HL-60 (cell line): ENCODE measurements at regions not wholly inside any gene's neighbourhood (a gene's known extent, or its start where the extent isn't known, plus 50 kb on each side); places are given as distances from the start of the nearest gene placed in this dataset.
"Not testable (repeated sequence)": the region's sequence is repeated elsewhere in the genome, so short reads cannot be mapped to it uniquely, and the experiment has no call there.

Experiments
- DNase-seq, 2 experiments: peaks; one replicate each; pipeline ENCODE4 v3.0.0-alpha.2; 2010 to 2020; ENCODE audit warnings: low read depth in 1 of 2, low spot score in 1 of 2
- H3K27ac ChIP-seq: fragments of 250-450 bp; sonication (Bioruptor Pico); replicated peaks from 2 replicates; pipeline ENCODE4 v1.5.1; 2020; ENCODE audit warnings: mild to moderate bottlenecking, moderate library complexity
- H3K27me3 ChIP-seq: fragments of 250-450 bp; sonication (Bioruptor Pico); 2 replicates; pipeline ENCODE4 v1.5.1; 2021; ENCODE audit warnings: mild to moderate bottlenecking, moderate library complexity; ENCODE audit not compliant: insufficient read depth, poor library complexity, severe bottlenecking
- H3K4me3 ChIP-seq: replicated peaks from 2 replicates; pipeline ENCODE4 v1.5.1; 2011; ENCODE audit warnings: mild to moderate bottlenecking, control low read depth, low read length; ENCODE audit not compliant: insufficient read depth
- GABPA ChIP-seq: IDR thresholded peaks from 2 replicates; pipeline ENCODE4 v1.6.1; 2012; ENCODE audit warnings: low read depth
- POLR2AphosphoS5 ChIP-seq: IDR thresholded peaks from 2 replicates; pipeline ENCODE4 v1.6.1; 2012; ENCODE audit warnings: low read depth
- SPI1 ChIP-seq: IDR thresholded peaks from 2 replicates; pipeline ENCODE4 v1.6.1; 2012; ENCODE audit warnings: low read depth, mild to moderate bottlenecking, borderline replicate concordance
- TF ChIP-seq, protein P1 (sequence below): IDR thresholded peaks from 2 replicates; pipeline ENCODE4 v1.6.1; 2012; ENCODE audit warnings: low read depth; ENCODE audit not compliant: insufficient replicate concordance
- TF ChIP-seq, protein P2 (sequence below): IDR thresholded peaks from one replicate; pipeline ENCODE4 v1.5.1; 2011; ENCODE audit warnings: low read length, control low read depth, inconsistent platforms; ENCODE audit not compliant: insufficient read depth

DNA sequence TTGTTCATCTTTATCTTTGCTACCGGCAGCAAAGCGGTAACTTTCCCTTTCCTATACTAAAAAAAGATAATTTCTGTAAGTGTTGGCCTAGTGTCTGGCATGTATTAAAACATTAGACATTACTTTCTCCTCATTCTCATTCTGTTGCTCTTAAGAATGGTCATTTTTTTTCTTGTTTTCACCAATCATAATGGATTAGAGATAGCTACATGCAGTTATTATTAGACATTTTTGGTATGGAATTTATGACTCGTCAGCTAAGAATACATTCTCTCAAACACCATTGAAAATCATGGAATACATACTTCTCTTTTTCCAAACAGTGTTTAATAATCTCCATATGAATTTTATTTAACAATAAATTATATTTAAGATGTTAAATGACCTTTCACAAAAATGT is 1154.6 kb downstream of the BRINP3 start:
- DNase-seq, result no peak
- TF ChIP-seq, protein P1, sequence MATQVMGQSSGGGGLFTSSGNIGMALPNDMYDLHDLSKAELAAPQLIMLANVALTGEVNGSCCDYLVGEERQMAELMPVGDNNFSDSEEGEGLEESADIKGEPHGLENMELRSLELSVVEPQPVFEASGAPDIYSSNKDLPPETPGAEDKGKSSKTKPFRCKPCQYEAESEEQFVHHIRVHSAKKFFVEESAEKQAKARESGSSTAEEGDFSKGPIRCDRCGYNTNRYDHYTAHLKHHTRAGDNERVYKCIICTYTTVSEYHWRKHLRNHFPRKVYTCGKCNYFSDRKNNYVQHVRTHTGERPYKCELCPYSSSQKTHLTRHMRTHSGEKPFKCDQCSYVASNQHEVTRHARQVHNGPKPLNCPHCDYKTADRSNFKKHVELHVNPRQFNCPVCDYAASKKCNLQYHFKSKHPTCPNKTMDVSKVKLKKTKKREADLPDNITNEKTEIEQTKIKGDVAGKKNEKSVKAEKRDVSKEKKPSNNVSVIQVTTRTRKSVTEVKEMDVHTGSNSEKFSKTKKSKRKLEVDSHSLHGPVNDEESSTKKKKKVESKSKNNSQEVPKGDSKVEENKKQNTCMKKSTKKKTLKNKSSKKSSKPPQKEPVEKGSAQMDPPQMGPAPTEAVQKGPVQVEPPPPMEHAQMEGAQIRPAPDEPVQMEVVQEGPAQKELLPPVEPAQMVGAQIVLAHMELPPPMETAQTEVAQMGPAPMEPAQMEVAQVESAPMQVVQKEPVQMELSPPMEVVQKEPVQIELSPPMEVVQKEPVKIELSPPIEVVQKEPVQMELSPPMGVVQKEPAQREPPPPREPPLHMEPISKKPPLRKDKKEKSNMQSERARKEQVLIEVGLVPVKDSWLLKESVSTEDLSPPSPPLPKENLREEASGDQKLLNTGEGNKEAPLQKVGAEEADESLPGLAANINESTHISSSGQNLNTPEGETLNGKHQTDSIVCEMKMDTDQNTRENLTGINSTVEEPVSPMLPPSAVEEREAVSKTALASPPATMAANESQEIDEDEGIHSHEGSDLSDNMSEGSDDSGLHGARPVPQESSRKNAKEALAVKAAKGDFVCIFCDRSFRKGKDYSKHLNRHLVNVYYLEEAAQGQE, result no peak
- TF ChIP-seq SPI1, result no peak
- TF ChIP-seq, protein P2, sequence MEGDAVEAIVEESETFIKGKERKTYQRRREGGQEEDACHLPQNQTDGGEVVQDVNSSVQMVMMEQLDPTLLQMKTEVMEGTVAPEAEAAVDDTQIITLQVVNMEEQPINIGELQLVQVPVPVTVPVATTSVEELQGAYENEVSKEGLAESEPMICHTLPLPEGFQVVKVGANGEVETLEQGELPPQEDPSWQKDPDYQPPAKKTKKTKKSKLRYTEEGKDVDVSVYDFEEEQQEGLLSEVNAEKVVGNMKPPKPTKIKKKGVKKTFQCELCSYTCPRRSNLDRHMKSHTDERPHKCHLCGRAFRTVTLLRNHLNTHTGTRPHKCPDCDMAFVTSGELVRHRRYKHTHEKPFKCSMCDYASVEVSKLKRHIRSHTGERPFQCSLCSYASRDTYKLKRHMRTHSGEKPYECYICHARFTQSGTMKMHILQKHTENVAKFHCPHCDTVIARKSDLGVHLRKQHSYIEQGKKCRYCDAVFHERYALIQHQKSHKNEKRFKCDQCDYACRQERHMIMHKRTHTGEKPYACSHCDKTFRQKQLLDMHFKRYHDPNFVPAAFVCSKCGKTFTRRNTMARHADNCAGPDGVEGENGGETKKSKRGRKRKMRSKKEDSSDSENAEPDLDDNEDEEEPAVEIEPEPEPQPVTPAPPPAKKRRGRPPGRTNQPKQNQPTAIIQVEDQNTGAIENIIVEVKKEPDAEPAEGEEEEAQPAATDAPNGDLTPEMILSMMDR, result no peak
- no peak for TF ChIP-seq GABPA

DNA sequence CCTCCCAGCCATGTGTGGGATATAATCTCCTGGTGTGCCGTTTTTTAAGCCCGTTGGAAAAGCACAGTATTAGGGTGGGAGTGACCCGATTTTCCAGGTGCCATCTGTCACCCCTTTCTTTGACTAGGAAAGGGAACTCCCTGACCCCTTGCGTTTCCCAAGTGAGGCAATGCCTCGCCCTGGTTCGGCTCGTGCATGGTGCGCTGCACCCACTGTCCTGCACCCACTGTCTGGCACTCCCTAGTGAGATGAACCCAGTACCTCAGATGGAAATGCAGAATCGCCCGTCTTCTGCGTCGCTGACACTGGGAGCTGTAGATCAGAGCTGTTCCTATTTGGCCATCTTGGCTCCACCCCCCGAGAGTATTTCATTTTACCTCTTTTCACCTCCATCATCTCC is 1146.6 kb downstream of the BRINP3 start:
- not testable (repeated sequence) for H3K4me3 ChIP-seq, DNase-seq, H3K27me3 ChIP-seq, H3K27ac ChIP-seq

More for the DNA sequence above, 1154.6 kb downstream of the BRINP3 start:
- H3K4me3 ChIP-seq, result no peak overlapping the region
- no peaks in the 10 kb centered on the region for H3K27me3 ChIP-seq
- H3K27ac ChIP-seq, result no peak overlapping the region

DNA sequence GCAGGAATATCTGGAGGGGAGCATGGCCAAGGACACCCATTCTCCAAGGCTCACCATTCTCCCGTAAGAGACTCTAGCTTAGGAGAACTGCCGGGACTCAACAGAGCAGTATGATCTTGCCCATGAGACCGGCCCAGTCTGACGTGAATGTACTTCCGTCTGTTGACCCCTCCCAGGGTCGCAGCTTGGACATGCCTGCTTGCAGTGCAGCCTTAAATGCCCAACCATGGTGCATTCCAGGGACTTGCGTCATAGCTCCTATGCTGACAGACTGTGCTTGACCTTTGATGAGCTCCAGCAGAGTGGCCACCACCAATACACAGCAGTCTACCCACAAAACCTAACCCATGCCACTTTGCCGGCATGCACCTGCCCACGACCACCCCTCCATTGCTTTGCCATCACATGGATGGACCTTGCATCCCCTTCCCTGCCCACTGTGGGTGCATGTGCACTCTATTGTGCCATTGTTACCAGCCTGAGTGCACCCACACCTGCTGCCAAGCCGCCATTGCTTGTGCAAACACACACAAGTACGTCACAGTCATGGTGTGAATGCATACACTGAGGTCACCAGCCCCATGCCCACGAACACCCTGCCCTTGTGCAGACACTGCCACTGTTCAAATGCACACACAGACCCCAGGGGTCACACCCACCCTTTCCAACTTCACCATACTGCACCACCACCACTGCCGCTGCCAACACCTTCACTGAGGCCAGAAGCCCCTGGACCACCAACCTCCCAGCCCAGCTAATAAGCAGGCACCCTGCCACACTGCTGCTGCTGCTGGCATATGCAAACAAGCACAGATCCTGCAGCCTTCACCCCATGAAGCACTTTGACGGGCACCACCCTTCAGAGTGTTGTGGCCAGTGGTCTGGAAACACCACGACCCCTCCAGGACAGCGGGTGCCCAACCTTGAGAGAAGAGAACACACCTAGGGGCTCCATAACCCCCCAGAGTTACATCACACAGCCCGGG is 1141.3 kb downstream of the BRINP3 start:
- Histone ChIP-seq H3K27me3 (no peaks in the 10 kb centered on the region), H3K4me3 (no peak overlapping the region), H3K27ac (no peak overlapping the region)
- TF ChIP-seq POLR2AphosphoS5 (no peak), GABPA (no peak), SPI1 (no peak)
- TF ChIP-seq, protein P2, result no peak
- TF ChIP-seq, protein P1, result no peak
- DNase-seq, result no peak

DNA sequence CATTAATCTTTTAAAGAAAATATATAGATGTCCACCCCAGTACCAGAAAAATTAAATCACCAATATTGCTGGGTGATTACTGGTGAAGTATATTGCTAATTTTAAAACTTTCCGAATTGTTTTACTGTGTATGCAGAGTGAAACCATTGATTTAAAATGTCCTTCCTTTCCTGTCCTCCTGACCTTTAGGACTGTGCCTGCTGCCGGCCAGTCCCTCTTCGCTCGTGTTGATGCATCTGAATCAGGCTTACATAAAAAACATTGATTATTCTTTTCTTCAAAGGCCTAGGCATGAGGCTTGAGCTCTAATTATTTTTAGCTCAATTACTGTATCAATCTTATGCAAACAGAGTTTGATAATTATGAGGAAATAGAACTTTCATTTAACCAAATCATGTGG is 1128.1 kb downstream of the BRINP3 start:
- TF ChIP-seq, protein P1, result no peak
- TF ChIP-seq, protein P2, result no peak
- TF ChIP-seq GABPA (no peak), SPI1 (no peak), POLR2AphosphoS5 (no peak)
- no peak overlapping the region for H3K27ac ChIP-seq
- H3K4me3 ChIP-seq, result no peak overlapping the region
- no peaks in the 10 kb centered on the region for H3K27me3 ChIP-seq
- no peak for DNase-seq
